ENCODE measurements at regions not wholly inside any gene's neighbourhood (a gene's known extent, or its start where the extent isn't known, plus 50 kb on each side); places are given as distances from the start of the nearest gene placed in this dataset.
A peak's percentile ranks its signal among the peaks of the same experiment; 100 is the strongest.

DNA sequence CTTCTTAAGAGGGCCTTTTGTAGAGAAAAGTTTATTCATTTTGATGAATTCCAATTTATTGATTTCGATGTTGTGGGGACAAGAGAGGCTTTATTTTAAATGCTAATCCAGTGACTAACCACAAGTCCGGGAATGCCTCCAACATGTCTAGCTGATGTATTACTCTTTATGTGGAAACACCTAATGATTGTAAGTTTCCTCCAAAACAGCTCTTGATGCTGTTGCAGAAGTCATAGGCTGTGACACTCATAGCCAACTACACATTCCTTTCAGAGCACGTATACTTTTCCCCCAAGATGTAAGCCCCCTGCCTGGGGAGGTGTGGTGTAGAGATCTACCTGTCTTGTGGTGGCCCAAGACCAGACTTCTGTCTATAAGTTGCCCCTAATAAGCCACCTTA lies 61.3 kb upstream of the RNF24 start:
- TF ChIP-seq POLR2AphosphoS5 (IDR thresholded peaks at IDR 0.05) (peak in 1 of 3 donors; percentile 11), POLR2A (IDR thresholded peaks at IDR 0.05) (no peak)
- TF ChIP-seq, protein P1, sequence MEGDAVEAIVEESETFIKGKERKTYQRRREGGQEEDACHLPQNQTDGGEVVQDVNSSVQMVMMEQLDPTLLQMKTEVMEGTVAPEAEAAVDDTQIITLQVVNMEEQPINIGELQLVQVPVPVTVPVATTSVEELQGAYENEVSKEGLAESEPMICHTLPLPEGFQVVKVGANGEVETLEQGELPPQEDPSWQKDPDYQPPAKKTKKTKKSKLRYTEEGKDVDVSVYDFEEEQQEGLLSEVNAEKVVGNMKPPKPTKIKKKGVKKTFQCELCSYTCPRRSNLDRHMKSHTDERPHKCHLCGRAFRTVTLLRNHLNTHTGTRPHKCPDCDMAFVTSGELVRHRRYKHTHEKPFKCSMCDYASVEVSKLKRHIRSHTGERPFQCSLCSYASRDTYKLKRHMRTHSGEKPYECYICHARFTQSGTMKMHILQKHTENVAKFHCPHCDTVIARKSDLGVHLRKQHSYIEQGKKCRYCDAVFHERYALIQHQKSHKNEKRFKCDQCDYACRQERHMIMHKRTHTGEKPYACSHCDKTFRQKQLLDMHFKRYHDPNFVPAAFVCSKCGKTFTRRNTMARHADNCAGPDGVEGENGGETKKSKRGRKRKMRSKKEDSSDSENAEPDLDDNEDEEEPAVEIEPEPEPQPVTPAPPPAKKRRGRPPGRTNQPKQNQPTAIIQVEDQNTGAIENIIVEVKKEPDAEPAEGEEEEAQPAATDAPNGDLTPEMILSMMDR (IDR thresholded peaks at IDR 0.05), result no peak
